DMS53 (cell line): ENCODE measurements at regions not wholly inside any gene's neighbourhood (a gene's known extent, or its start where the extent isn't known, plus 50 kb on each side); places are given as distances from the start of the nearest gene placed in this dataset.
"Not testable (repeated sequence)": the region's sequence is repeated elsewhere in the genome, so short reads cannot be mapped to it uniquely, and the experiment has no call there.

Experiments used
- DNase-seq: peaks from one replicate; lab custom pipeline; 2025; lab: John Stamatoyannopoulos, UW

- no peak for DNase-seq
Measured at GRCh38 chr4:66602622-66603021, 932.3 kb upstream of the EPHA5 start.

- DNase-seq: no peak
Measured at GRCh38 chr4:66591968-66592367, 921.7 kb upstream of the EPHA5 start.

GRCh38 chr4:66590488-66591215 lies 920.4 kb upstream of the EPHA5 start:
- peak; percentile 0 for DNase-seq

GRCh38 chr4:66589183-66589582 lies 918.9 kb upstream of the EPHA5 start:
- no peak for DNase-seq

GRCh38 chr4:66585767-66586166 lies 915.5 kb upstream of the EPHA5 start:
- no peak for DNase-seq

GRCh38 chr4:66577922-66578321 lies 907.6 kb upstream of the EPHA5 start:
- no peak for DNase-seq

- DNase-seq: peak; percentile 71
Measured at GRCh38 chr4:66575008-66575696, 904.9 kb upstream of the EPHA5 start.

- DNase-seq: no peak
Measured at GRCh38 chr4:66574145-66574978, 904.1 kb upstream of the EPHA5 start.

GRCh38 chr4:66572949-66573348 lies 902.7 kb upstream of the EPHA5 start:
- DNase-seq: peak; percentile 15

GRCh38 chr4:66571145-66571695 lies 900.9 kb upstream of the EPHA5 start:
- DNase-seq: no peak

GRCh38 chr4:66569228-66569627 lies 898.9 kb upstream of the EPHA5 start:
- DNase-seq: no peak

- no peak for DNase-seq
Measured at GRCh38 chr4:66568431-66568830, 898.1 kb upstream of the EPHA5 start.

GRCh38 chr4:66568001-66568400 lies 897.7 kb upstream of the EPHA5 start:
- DNase-seq: no peak

GRCh38 chr4:66567551-66567950 lies 897.3 kb upstream of the EPHA5 start:
- DNase-seq: peak; percentile 24

- DNase-seq: no peak
Measured at GRCh38 chr4:66565801-66566200, 895.5 kb upstream of the EPHA5 start.

- peak; percentile 46 for DNase-seq
Measured at GRCh38 chr4:66564901-66565651, 894.8 kb upstream of the EPHA5 start.

- DNase-seq: no peak
Measured at GRCh38 chr4:66562276-66562806, 892.1 kb upstream of the EPHA5 start.

- DNase-seq: not testable (repeated sequence)
Measured at GRCh38 chr4:66561465-66562053, 891.3 kb upstream of the EPHA5 start.

- DNase-seq: no peak
Measured at GRCh38 chr4:66558651-66559050, 888.4 kb upstream of the EPHA5 start.

- no peak for DNase-seq
Measured at GRCh38 chr4:66556651-66557278, 886.5 kb upstream of the EPHA5 start.

- DNase-seq: no peak
Measured at GRCh38 chr4:66555301-66555700, 885.0 kb upstream of the EPHA5 start.
